ENCODE measurements at regions not wholly inside any gene's neighbourhood (a gene's known extent, or its start where the extent isn't known, plus 50 kb on each side); places are given as distances from the start of the nearest gene placed in this dataset.

DNA sequence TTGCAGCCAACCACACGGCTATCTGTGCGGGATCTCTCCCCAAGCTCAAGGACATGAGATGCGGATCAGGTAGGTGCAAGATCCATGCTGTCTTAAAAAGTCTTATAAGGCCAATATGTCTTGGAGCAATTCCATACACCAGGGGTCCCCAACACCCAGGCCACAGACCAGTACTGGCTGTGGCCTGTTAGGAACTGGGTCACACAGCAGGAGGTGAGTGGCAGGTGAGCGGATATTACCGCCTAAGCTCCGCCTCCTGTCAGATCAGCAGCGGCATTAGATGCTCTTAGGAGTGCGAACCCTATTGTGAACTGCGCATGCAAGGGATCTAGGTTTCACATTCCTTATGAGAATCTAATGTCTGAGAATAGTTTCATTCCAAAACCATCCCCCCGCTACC lies 68.8 kb upstream of the ZNF599 start (continued):
- TF ChIP-seq, protein P1, sequence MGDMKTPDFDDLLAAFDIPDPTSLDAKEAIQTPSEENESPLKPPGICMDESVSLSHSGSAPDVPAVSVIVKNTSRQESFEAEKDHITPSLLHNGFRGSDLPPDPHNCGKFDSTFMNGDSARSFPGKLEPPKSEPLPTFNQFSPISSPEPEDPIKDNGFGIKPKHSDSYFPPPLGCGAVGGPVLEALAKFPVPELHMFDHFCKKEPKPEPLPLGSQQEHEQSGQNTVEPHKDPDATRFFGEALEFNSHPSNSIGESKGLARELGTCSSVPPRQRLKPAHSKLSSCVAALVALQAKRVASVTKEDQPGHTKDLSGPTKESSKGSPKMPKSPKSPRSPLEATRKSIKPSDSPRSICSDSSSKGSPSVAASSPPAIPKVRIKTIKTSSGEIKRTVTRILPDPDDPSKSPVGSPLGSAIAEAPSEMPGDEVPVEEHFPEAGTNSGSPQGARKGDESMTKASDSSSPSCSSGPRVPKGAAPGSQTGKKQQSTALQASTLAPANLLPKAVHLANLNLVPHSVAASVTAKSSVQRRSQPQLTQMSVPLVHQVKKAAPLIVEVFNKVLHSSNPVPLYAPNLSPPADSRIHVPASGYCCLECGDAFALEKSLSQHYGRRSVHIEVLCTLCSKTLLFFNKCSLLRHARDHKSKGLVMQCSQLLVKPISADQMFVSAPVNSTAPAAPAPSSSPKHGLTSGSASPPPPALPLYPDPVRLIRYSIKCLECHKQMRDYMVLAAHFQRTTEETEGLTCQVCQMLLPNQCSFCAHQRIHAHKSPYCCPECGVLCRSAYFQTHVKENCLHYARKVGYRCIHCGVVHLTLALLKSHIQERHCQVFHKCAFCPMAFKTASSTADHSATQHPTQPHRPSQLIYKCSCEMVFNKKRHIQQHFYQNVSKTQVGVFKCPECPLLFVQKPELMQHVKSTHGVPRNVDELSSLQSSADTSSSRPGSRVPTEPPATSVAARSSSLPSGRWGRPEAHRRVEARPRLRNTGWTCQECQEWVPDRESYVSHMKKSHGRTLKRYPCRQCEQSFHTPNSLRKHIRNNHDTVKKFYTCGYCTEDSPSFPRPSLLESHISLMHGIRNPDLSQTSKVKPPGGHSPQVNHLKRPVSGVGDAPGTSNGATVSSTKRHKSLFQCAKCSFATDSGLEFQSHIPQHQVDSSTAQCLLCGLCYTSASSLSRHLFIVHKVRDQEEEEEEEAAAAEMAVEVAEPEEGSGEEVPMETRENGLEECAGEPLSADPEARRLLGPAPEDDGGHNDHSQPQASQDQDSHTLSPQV (IDR thresholded peaks at IDR 0.05) = no peak
- TF ChIP-seq HCFC1 (IDR thresholded peaks at IDR 0.05; ENCODE audit: low read length) (no peak), NR2C2 (IDR thresholded peaks at IDR 0.05; ENCODE audit: borderline replicate concordance, control insufficient read depth, insufficient read length, low read depth) (no peak), NR2C1 (IDR thresholded peaks at IDR 0.05) (no peak), MYC (IDR thresholded peaks at IDR 0.05; ENCODE audit: insufficient read depth, insufficient read length, insufficient replicate concordance, low read length, severe bottlenecking) (no peak), EZH2 (IDR thresholded peaks at IDR 0.05; ENCODE audit: borderline replicate concordance, control insufficient read depth, low read depth, low read length) (no peak), BRCA1 (IDR thresholded peaks at IDR 0.05; ENCODE audit: low read depth, low read length) (no peak), RBBP5 (conservative IDR thresholded peaks at IDR 0.05) (no peak), STAT3 (IDR thresholded peaks at IDR 0.05; ENCODE audit: low read depth, low read length) (no peak)
- TF ChIP-seq, protein P2, sequence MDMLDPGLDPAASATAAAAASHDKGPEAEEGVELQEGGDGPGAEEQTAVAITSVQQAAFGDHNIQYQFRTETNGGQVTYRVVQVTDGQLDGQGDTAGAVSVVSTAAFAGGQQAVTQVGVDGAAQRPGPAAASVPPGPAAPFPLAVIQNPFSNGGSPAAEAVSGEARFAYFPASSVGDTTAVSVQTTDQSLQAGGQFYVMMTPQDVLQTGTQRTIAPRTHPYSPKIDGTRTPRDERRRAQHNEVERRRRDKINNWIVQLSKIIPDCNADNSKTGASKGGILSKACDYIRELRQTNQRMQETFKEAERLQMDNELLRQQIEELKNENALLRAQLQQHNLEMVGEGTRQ (IDR thresholded peaks at IDR 0.05; ENCODE audit: borderline replicate concordance, low read depth, low read length) = no peak
- TF ChIP-seq, protein P3, sequence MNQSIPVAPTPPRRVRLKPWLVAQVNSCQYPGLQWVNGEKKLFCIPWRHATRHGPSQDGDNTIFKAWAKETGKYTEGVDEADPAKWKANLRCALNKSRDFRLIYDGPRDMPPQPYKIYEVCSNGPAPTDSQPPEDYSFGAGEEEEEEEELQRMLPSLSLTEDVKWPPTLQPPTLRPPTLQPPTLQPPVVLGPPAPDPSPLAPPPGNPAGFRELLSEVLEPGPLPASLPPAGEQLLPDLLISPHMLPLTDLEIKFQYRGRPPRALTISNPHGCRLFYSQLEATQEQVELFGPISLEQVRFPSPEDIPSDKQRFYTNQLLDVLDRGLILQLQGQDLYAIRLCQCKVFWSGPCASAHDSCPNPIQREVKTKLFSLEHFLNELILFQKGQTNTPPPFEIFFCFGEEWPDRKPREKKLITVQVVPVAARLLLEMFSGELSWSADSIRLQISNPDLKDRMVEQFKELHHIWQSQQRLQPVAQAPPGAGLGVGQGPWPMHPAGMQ (IDR thresholded peaks at IDR 0.05; ENCODE audit: borderline replicate concordance) = no peak
- TF ChIP-seq, protein P4, sequence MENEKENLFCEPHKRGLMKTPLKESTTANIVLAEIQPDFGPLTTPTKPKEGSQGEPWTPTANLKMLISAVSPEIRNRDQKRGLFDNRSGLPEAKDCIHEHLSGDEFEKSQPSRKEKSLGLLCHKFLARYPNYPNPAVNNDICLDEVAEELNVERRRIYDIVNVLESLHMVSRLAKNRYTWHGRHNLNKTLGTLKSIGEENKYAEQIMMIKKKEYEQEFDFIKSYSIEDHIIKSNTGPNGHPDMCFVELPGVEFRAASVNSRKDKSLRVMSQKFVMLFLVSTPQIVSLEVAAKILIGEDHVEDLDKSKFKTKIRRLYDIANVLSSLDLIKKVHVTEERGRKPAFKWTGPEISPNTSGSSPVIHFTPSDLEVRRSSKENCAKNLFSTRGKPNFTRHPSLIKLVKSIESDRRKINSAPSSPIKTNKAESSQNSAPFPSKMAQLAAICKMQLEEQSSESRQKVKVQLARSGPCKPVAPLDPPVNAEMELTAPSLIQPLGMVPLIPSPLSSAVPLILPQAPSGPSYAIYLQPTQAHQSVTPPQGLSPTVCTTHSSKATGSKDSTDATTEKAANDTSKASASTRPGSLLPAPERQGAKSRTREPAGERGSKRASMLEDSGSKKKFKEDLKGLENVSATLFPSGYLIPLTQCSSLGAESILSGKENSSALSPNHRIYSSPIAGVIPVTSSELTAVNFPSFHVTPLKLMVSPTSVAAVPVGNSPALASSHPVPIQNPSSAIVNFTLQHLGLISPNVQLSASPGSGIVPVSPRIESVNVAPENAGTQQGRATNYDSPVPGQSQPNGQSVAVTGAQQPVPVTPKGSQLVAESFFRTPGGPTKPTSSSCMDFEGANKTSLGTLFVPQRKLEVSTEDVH (IDR thresholded peaks at IDR 0.05; ENCODE audit: low read depth, partially characterized antibody) = no peak
- TF ChIP-seq, protein P5, sequence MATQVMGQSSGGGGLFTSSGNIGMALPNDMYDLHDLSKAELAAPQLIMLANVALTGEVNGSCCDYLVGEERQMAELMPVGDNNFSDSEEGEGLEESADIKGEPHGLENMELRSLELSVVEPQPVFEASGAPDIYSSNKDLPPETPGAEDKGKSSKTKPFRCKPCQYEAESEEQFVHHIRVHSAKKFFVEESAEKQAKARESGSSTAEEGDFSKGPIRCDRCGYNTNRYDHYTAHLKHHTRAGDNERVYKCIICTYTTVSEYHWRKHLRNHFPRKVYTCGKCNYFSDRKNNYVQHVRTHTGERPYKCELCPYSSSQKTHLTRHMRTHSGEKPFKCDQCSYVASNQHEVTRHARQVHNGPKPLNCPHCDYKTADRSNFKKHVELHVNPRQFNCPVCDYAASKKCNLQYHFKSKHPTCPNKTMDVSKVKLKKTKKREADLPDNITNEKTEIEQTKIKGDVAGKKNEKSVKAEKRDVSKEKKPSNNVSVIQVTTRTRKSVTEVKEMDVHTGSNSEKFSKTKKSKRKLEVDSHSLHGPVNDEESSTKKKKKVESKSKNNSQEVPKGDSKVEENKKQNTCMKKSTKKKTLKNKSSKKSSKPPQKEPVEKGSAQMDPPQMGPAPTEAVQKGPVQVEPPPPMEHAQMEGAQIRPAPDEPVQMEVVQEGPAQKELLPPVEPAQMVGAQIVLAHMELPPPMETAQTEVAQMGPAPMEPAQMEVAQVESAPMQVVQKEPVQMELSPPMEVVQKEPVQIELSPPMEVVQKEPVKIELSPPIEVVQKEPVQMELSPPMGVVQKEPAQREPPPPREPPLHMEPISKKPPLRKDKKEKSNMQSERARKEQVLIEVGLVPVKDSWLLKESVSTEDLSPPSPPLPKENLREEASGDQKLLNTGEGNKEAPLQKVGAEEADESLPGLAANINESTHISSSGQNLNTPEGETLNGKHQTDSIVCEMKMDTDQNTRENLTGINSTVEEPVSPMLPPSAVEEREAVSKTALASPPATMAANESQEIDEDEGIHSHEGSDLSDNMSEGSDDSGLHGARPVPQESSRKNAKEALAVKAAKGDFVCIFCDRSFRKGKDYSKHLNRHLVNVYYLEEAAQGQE (IDR thresholded peaks at IDR 0.05; ENCODE audit: low read depth, low read length) = no peak

Data from GM12878 (cell line).